Mesenchymal stem cell (in vitro differentiated cells and primary cell): ENCODE measurements at regions not wholly inside any gene's neighbourhood (a gene's known extent, or its start where the extent isn't known, plus 50 kb on each side); places are given as distances from the start of the nearest gene placed in this dataset.
A peak's percentile ranks its signal among the peaks of the same experiment; 100 is the strongest.

Experiments used
- DNase-seq: peaks from one replicate; pipeline ENCODE4 v3.0.0-alpha.2; 2013
- H2AFZ ChIP-seq: one replicate; pipeline ENCODE4 v1.6.1; 2013; ENCODE audit warnings: low read depth, mild to moderate bottlenecking, control low read depth, inconsistent platforms, low read length, moderate library complexity
- H2AK5ac ChIP-seq: 2 replicates; pipeline ENCODE4 v1.6.1; 2013; ENCODE audit warnings: low read length, moderate library complexity, mild to moderate bottlenecking, inconsistent platforms; ENCODE audit not compliant: severe bottlenecking
- H2BK120ac ChIP-seq: one replicate; pipeline ENCODE4 v1.6.1; 2013; ENCODE audit warnings: low read depth, mild to moderate bottlenecking, inconsistent platforms, low read length, moderate library complexity
- H2BK12ac ChIP-seq, 2 experiments: one replicate each; pipeline ENCODE4 v1.6.1; 2013; ENCODE audit warnings: inconsistent platforms in 2 of 2, low read length in 2 of 2, mild to moderate bottlenecking in 2 of 2, moderate library complexity in 2 of 2, control low read depth in 1 of 2
- H2BK15ac ChIP-seq: one replicate; pipeline ENCODE4 v1.6.1; 2013; ENCODE audit warnings: mild to moderate bottlenecking, low read depth, inconsistent platforms; ENCODE audit not compliant: poor library complexity, severe bottlenecking
- H2BK5ac ChIP-seq: 2 replicates; pipeline ENCODE4 v1.6.1; 2013; ENCODE audit warnings: low read depth, mild to moderate bottlenecking, low read length, control low read depth, inconsistent platforms; ENCODE audit not compliant: poor library complexity, severe bottlenecking
- H3K14ac ChIP-seq, 2 experiments: one replicate each; pipeline ENCODE4 v1.6.1; 2013; ENCODE audit warnings: inconsistent platforms in 2 of 2, low read length in 2 of 2, control low read depth in 1 of 2, mild to moderate bottlenecking in 1 of 2, moderate library complexity in 1 of 2
- H3K18ac ChIP-seq, 2 experiments: one replicate each; pipeline ENCODE4 v1.6.1; 2013; ENCODE audit warnings: inconsistent platforms in 2 of 2, low read length in 2 of 2, control low read depth in 1 of 2, low read depth in 1 of 2, mild to moderate bottlenecking in 1 of 2
- H3K23ac ChIP-seq, 2 experiments: one replicate each; pipeline ENCODE4 v1.6.1; 2013; ENCODE audit warnings: inconsistent platforms in 2 of 2, low read length in 2 of 2, mild to moderate bottlenecking in 2 of 2, moderate library complexity in 2 of 2, control low read depth in 1 of 2
- H3K27ac ChIP-seq: 2 replicates; pipeline ENCODE4 v1.5.1; 2013; ENCODE audit warnings: mild to moderate bottlenecking, moderate library complexity, low read length, control low read depth, inconsistent platforms; ENCODE audit not compliant: poor library complexity, severe bottlenecking
- H3K27me3 ChIP-seq, 2 experiments: 2 replicates each; pipeline versions ENCODE4 v1.6.1 to v1.7.0; 2013; ENCODE audit warnings: low read length in 2 of 2, mild to moderate bottlenecking in 2 of 2, moderate library complexity in 2 of 2, control low read depth in 1 of 2, inconsistent platforms in 1 of 2; ENCODE audit not compliant: control insufficient read depth in 1 of 2, insufficient read depth in 1 of 2
- H3K36me3 ChIP-seq, 2 experiments: 2 replicates each; pipeline versions ENCODE4 v1.6.1 to v1.7.0; 2013; ENCODE audit warnings: low read length in 2 of 2, control low read depth in 1 of 2, inconsistent platforms in 1 of 2, low read depth in 1 of 2, mild to moderate bottlenecking in 1 of 2; ENCODE audit not compliant: insufficient read depth in 2 of 2, control insufficient read depth in 1 of 2
- H3K4ac ChIP-seq, 2 experiments: one replicate each; pipeline ENCODE4 v1.6.1; 2013; ENCODE audit warnings: inconsistent platforms in 2 of 2, low read length in 2 of 2, mild to moderate bottlenecking in 2 of 2, moderate library complexity in 2 of 2, control low read depth in 1 of 2, low read depth in 1 of 2
- H3K4me1 ChIP-seq: 2 replicates; pipeline ENCODE4 v1.6.1; 2013; ENCODE audit warnings: low read depth, low read length, control low read depth; ENCODE audit not compliant: control insufficient read depth, insufficient read depth
- H3K4me2 ChIP-seq: 2 replicates; pipeline ENCODE4 v1.6.1; 2013; ENCODE audit warnings: low read length, mild to moderate bottlenecking, inconsistent platforms; ENCODE audit not compliant: poor library complexity, severe bottlenecking
- H3K4me3 ChIP-seq, 2 experiments: 2 replicates each; pipeline versions ENCODE4 v1.5.1 to v1.7.0; 2013; ENCODE audit warnings: low read length in 2 of 2, mild to moderate bottlenecking in 2 of 2, control low read depth in 1 of 2, low read depth in 1 of 2; ENCODE audit not compliant: insufficient read depth in 1 of 2
- H3K79me1 ChIP-seq: replicated peaks from 2 replicates; pipeline ENCODE4 v1.6.1; 2013; ENCODE audit warnings: mild to moderate bottlenecking, control low read depth, low read length, inconsistent platforms; ENCODE audit not compliant: poor library complexity, severe bottlenecking
- H3K9ac ChIP-seq: 2 replicates; pipeline ENCODE4 v1.7.0; 2013; ENCODE audit warnings: mild to moderate bottlenecking, low read length, moderate library complexity
- H3K9me3 ChIP-seq: 2 replicates; pipeline ENCODE4 v1.7.0; 2013; ENCODE audit warnings: mild to moderate bottlenecking, low read length; ENCODE audit not compliant: control insufficient read depth
- H4K8ac ChIP-seq: one replicate; pipeline ENCODE4 v1.6.1; 2013; ENCODE audit warnings: inconsistent platforms, mild to moderate bottlenecking, low read length, moderate library complexity
- H4K91ac ChIP-seq: one replicate; pipeline ENCODE4 v1.6.1; 2013; ENCODE audit warnings: mild to moderate bottlenecking, low read length, inconsistent platforms
- WGBS: methylation state at CpG from one replicate; pipeline ENCODE4 v1.1.7; 2013; ENCODE audit warnings: mixed read lengths; 5-methylcytosine and 5-hydroxymethylcytosine counted together

- Histone ChIP-seq H2BK12ac (peak overlapping the region in 1 of 2 experiments; percentile 15), H3K36me3 (no peaks in the 10 kb centered on the region), H3K23ac (no peak overlapping the region), H2BK5ac (no peak overlapping the region), H3K4me2 (no peak overlapping the region), H3K14ac (no peak overlapping the region), H2AFZ (no peak overlapping the region), H2BK120ac (no peak overlapping the region), H3K18ac (no peak overlapping the region), H3K9ac (no peak overlapping the region), H3K4me1 (peaks cover 2% of the 10 kb centered on the region), H2AK5ac (peak overlapping the region; percentile 11), H3K4me3 (no peak overlapping the region), H3K9me3 (no peaks in the 10 kb centered on the region), H3K4ac (no peak overlapping the region), H2BK15ac (no peak overlapping the region), H4K91ac (no peak overlapping the region), H3K27me3 (no peaks in the 10 kb centered on the region), H3K27ac (no peak overlapping the region), H3K79me1 (no peaks in the 10 kb centered on the region), H4K8ac (no peak overlapping the region)
- WGBS, result 98% methylated on average over 8 of the region's 12 CpGs
- DNase-seq, result no peak
Observed at GRCh38 chr6:91303326-91303725, 716.5 kb upstream of the MAP3K7 start.

GRCh38 chr6:91299544-91300491 lies 712.9 kb upstream of the MAP3K7 start:
- H2AK5ac ChIP-seq, result peak overlapping the region; percentile 64
- no peak overlapping the region for H2BK15ac ChIP-seq
- no peak overlapping the region for H2BK120ac ChIP-seq
- H3K27me3 ChIP-seq, result no peaks in the 10 kb centered on the region
- no peak overlapping the region for H3K9ac ChIP-seq
- peaks cover 2% of the 10 kb centered on the region for H3K4me1 ChIP-seq
- no peak overlapping the region for H3K14ac ChIP-seq
- H2BK5ac ChIP-seq, result peak overlapping the region; percentile 68
- no peaks in the 10 kb centered on the region for H3K9me3 ChIP-seq
- no peak overlapping the region for H2AFZ ChIP-seq
- no peak overlapping the region for H3K23ac ChIP-seq
- H3K79me1 ChIP-seq, result no peaks in the 10 kb centered on the region
- H3K18ac ChIP-seq, result peak overlapping the region in 1 of 2 experiments; percentile 9
- 43% methylated on average over 5 of the region's 7 CpGs for WGBS
- no peak overlapping the region for H2BK12ac ChIP-seq
- no peak overlapping the region for H3K4me3 ChIP-seq
- no peaks in the 10 kb centered on the region for H3K36me3 ChIP-seq
- no peak overlapping the region for H3K4me2 ChIP-seq
- H3K27ac ChIP-seq, result peak overlapping the region; percentile 97
- H4K91ac ChIP-seq, result no peak overlapping the region
- peak; percentile 92 for DNase-seq
- H4K8ac ChIP-seq, result no peak overlapping the region
- H3K4ac ChIP-seq, result no peak overlapping the region

- no peak overlapping the region for H2BK12ac ChIP-seq
- H3K9me3 ChIP-seq, result no peaks in the 10 kb centered on the region
- peak overlapping the region; percentile 97 for H3K27ac ChIP-seq
- no peak overlapping the region for H2AK5ac ChIP-seq
- no peaks in the 10 kb centered on the region for H3K27me3 ChIP-seq
- no peak overlapping the region for H3K4me3 ChIP-seq
- no peak for DNase-seq
- H3K4me1 ChIP-seq, result peaks cover 2% of the 10 kb centered on the region
- no peak overlapping the region for H3K4me2 ChIP-seq
- no peak overlapping the region for H3K23ac ChIP-seq
- no peak overlapping the region for H3K14ac ChIP-seq
- H4K8ac ChIP-seq, result no peak overlapping the region
- H3K9ac ChIP-seq, result no peak overlapping the region
- H2AFZ ChIP-seq, result no peak overlapping the region
- no peak overlapping the region for H2BK120ac ChIP-seq
- no peak overlapping the region for H4K91ac ChIP-seq
- no peak overlapping the region for H2BK15ac ChIP-seq
- peak overlapping the region; percentile 14 for H2BK5ac ChIP-seq
- H3K79me1 ChIP-seq, result no peaks in the 10 kb centered on the region
- 56% methylated on average over 2 of the region's 4 CpGs for WGBS
- no peaks in the 10 kb centered on the region for H3K36me3 ChIP-seq
- no peak overlapping the region for H3K18ac ChIP-seq
- no peak overlapping the region for H3K4ac ChIP-seq
Observed at GRCh38 chr6:91298543-91299145, 711.8 kb upstream of the MAP3K7 start.

GRCh38 chr6:91293395-91293794 lies 706.5 kb upstream of the MAP3K7 start:
- Histone ChIP-seq H3K4me1 (peaks cover 2% of the 10 kb centered on the region), H2BK5ac (no peak overlapping the region), H4K91ac (no peak overlapping the region), H3K4me3 (no peak overlapping the region), H2BK15ac (no peak overlapping the region), H2BK120ac (no peak overlapping the region), H2AK5ac (no peak overlapping the region), H3K27me3 (no peaks in the 10 kb centered on the region), H3K9ac (no peak overlapping the region), H2AFZ (no peak overlapping the region), H3K27ac (no peak overlapping the region), H3K79me1 (no peaks in the 10 kb centered on the region), H4K8ac (no peak overlapping the region), H3K4ac (no peak overlapping the region), H2BK12ac (no peak overlapping the region), H3K14ac (no peak overlapping the region), H3K4me2 (no peak overlapping the region), H3K9me3 (no peaks in the 10 kb centered on the region), H3K18ac (no peak overlapping the region), H3K23ac (no peak overlapping the region), H3K36me3 (no peaks in the 10 kb centered on the region)
- no peak for DNase-seq
